OCI-LY7 (cell line): ENCODE measurements at regions not wholly inside any gene's neighbourhood (a gene's known extent, or its start where the extent isn't known, plus 50 kb on each side); places are given as distances from the start of the nearest gene placed in this dataset.

ENCODE experiments used
- BruUV-seq: library from RNA; stranded (reverse); fragments of 400-500 nt; replicated peaks from 2 replicates; lab custom pipeline; 2021; lab: Mats Ljungman, UMichigan
- CTCF ChIA-PET: fragments of 300-600 bp; sonication (Branson Sonifier 250); formaldehyde crosslinking; loops from one replicate; lab custom pipeline; 2022; ENCODE audit warnings: antibody characterized with exemption; ENCODE audit not compliant: unreplicated experiment; lab: Charles Lee
- POLR2A ChIA-PET: fragments of 300-600 bp; sonication (Branson Sonifier 250); formaldehyde crosslinking; loops from one replicate; lab custom pipeline; 2022; ENCODE audit warnings: antibody characterized with exemption; lab: Charles Lee
- DNase-seq: peaks from one replicate; pipeline ENCODE4 v3.0.0-alpha.2; 2015; ENCODE audit warnings: low spot score
- H2AFZ ChIP-seq: fragments of 200-600 bp; sonication (generic), shearing (Covaris generic); 2 replicates; pipeline ENCODE4 v1.6.1; 2014; ENCODE audit warnings: mild to moderate bottlenecking, antibody characterized with exemption, low read length, moderate library complexity
- H3K27ac ChIP-seq: fragments of 200-600 bp; sonication (generic); 2 replicates; pipeline ENCODE4 v1.5.1; 2014; ENCODE audit warnings: mixed run types, low read depth, mild to moderate bottlenecking, moderate library complexity, low read length, inconsistent platforms; ENCODE audit not compliant: poor library complexity, severe bottlenecking
- H3K36me3 ChIP-seq: fragments of 200-600 bp; sonication (generic); 2 replicates; pipeline ENCODE4 v1.6.1; 2014; ENCODE audit warnings: mild to moderate bottlenecking, antibody characterized with exemption, low read length, moderate library complexity, mixed read lengths; ENCODE audit not compliant: insufficient read depth
- H3K4me1 ChIP-seq: fragments of 200-600 bp; sonication (generic); 2 replicates; pipeline ENCODE4 v1.5.1; 2014; ENCODE audit warnings: mild to moderate bottlenecking, low read length; ENCODE audit not compliant: insufficient read depth, poor library complexity, severe bottlenecking
- H3K4me2 ChIP-seq: fragments of 200-600 bp; sonication (generic); 2 replicates; pipeline ENCODE4 v1.6.1; 2014; ENCODE audit warnings: mild to moderate bottlenecking, low read length
- H3K4me3 ChIP-seq: fragments of 200-600 bp; sonication (generic); 2 replicates; pipeline ENCODE4 v1.5.1; 2014; ENCODE audit warnings: mild to moderate bottlenecking, low read depth, low read length; ENCODE audit not compliant: poor library complexity, severe bottlenecking
- H3K79me2 ChIP-seq: fragments of 200-600 bp; sonication (generic); 2 replicates; pipeline ENCODE4 v1.6.1; 2016; ENCODE audit warnings: low read depth, mild to moderate bottlenecking, low read length, moderate library complexity, mixed read lengths; ENCODE audit not compliant: insufficient read depth
- H3K9me2 ChIP-seq: fragments of 200-600 bp; sonication (generic); 2 replicates; pipeline ENCODE4 v1.6.1; 2016; ENCODE audit warnings: mild to moderate bottlenecking, low read length, mixed read lengths; ENCODE audit not compliant: insufficient read depth
- H3K9me3 ChIP-seq: fragments of 200-600 bp; sonication (generic); 2 replicates; pipeline ENCODE4 v1.6.1; 2014; ENCODE audit warnings: mild to moderate bottlenecking, mixed run types, low read length, mixed read lengths
- H4K20me1 ChIP-seq: fragments of 200-600 bp; sonication (generic); 2 replicates; pipeline ENCODE4 v1.6.1; 2014; ENCODE audit warnings: mild to moderate bottlenecking, antibody characterized with exemption, low read length, moderate library complexity, mixed read lengths; ENCODE audit not compliant: insufficient read depth
- CTCF ChIP-seq: fragments of 200-600 bp; sonication (generic); conservative IDR thresholded peaks from 2 replicates; pipeline ENCODE4 v1.5.1; 2014; ENCODE audit warnings: mild to moderate bottlenecking, antibody characterized with exemption, low read length, moderate library complexity, mixed read lengths
- EZH2phosphoT487 ChIP-seq: fragments of 200-600 bp; sonication (generic); IDR thresholded peaks from 2 replicates; pipeline ENCODE4 v1.6.1; 2018; ENCODE audit warnings: low read depth, borderline replicate concordance, mild to moderate bottlenecking, mixed run types, antibody characterized with exemption, low read length, moderate library complexity, mixed read lengths
- intact Hi-C: fragments of 100-400 bp; cut with micrococcal nuclease; formaldehyde crosslinking; loops from one replicate; pipeline ENCODE4 v1.10.0; 2022; ENCODE audit not compliant: unreplicated experiment

GRCh38 chr9:80784647-80785046 is 904.7 kb downstream of the TLE1 start:
- Histone ChIP-seq H2AFZ (no peak overlapping the region), H4K20me1 (no peaks in the 10 kb centered on the region), H3K4me3 (no peak overlapping the region), H3K4me1 (no peaks in the 10 kb centered on the region), H3K79me2 (no peaks in the 10 kb centered on the region), H3K4me2 (no peak overlapping the region), H3K9me2 (no peaks in the 10 kb centered on the region), H3K36me3 (no peaks in the 10 kb centered on the region), H3K9me3 (no peaks in the 10 kb centered on the region), H3K27ac (no peak overlapping the region)
- intact Hi-C loops: no loop called here
- ChIA-PET POLR2A (no interaction called here), CTCF (no interaction called here)
- no peak for TF ChIP-seq EZH2phosphoT487
- TF ChIP-seq CTCF: no peak
- DNase-seq: no peak
- BruUV-seq: no TSS peak

GRCh38 chr9:80775971-80776370 is 913.4 kb downstream of the TLE1 start:
- Histone ChIP-seq H3K36me3 (no peaks in the 10 kb centered on the region), H3K4me2 (no peak overlapping the region), H3K4me1 (no peaks in the 10 kb centered on the region), H3K79me2 (no peaks in the 10 kb centered on the region), H3K9me2 (no peaks in the 10 kb centered on the region), H3K9me3 (no peaks in the 10 kb centered on the region), H3K4me3 (no peak overlapping the region), H4K20me1 (no peaks in the 10 kb centered on the region), H3K27ac (no peak overlapping the region), H2AFZ (no peak overlapping the region)
- intact Hi-C loops: no loop called here
- ChIA-PET POLR2A (no interaction called here), CTCF (no interaction called here)
- no TSS peak for BruUV-seq
- no peak for TF ChIP-seq EZH2phosphoT487
- no peak for TF ChIP-seq CTCF
- no peak for DNase-seq

GRCh38 chr9:80775530-80775929 is 913.8 kb downstream of the TLE1 start:
- Histone ChIP-seq H3K9me3 (no peaks in the 10 kb centered on the region), H3K36me3 (no peaks in the 10 kb centered on the region), H3K4me2 (no peak overlapping the region), H3K27ac (no peak overlapping the region), H3K79me2 (no peaks in the 10 kb centered on the region), H3K4me3 (no peak overlapping the region), H3K4me1 (no peaks in the 10 kb centered on the region), H2AFZ (no peak overlapping the region), H3K9me2 (no peaks in the 10 kb centered on the region), H4K20me1 (no peaks in the 10 kb centered on the region)
- TF ChIP-seq CTCF: no peak
- TF ChIP-seq EZH2phosphoT487: no peak
- intact Hi-C loops: no loop called here
- ChIA-PET POLR2A (interaction anchor here (0.6 kb wide), 1 partner anchor 325 kb away, joined by 3 read pairs; no protein-coding TSS in a partner anchor), CTCF (no interaction called here)
- no TSS peak for BruUV-seq
- no peak for DNase-seq
